Right lobe of liver (tissue), 4 donors: ENCODE measurements at regions not wholly inside any gene's neighbourhood (a gene's known extent, or its start where the extent isn't known, plus 50 kb on each side); places are given as distances from the start of the nearest gene placed in this dataset.

ENCODE experiments used
- POLR2A ChIP-seq: fragments of 450-650 bp; IDR thresholded peaks from one replicate; pipeline ENCODE4 v1.6.1; 2017; ENCODE audit warnings: antibody characterized with exemption, mild to moderate bottlenecking
- TF ChIP-seq, protein P1 (sequence below), 4 donors: fragments of 200-600 bp in 3 of 4; fragments of 450-650 bp in 1 of 4; IDR thresholded peaks; one replicate each; pipeline versions ENCODE4 v1.5.1 to v1.8.0; 2016 to 2022; ENCODE audit warnings: antibody characterized with exemption in 4 of 4, mild to moderate bottlenecking in 2 of 4
- donor health status: DM: no; HTN: no; CAD: no.
- donor health status: DM: no; HTN: no; CAD: no.
- donor health status: DM: no; HTN: yes; CAD: no.

DNA sequence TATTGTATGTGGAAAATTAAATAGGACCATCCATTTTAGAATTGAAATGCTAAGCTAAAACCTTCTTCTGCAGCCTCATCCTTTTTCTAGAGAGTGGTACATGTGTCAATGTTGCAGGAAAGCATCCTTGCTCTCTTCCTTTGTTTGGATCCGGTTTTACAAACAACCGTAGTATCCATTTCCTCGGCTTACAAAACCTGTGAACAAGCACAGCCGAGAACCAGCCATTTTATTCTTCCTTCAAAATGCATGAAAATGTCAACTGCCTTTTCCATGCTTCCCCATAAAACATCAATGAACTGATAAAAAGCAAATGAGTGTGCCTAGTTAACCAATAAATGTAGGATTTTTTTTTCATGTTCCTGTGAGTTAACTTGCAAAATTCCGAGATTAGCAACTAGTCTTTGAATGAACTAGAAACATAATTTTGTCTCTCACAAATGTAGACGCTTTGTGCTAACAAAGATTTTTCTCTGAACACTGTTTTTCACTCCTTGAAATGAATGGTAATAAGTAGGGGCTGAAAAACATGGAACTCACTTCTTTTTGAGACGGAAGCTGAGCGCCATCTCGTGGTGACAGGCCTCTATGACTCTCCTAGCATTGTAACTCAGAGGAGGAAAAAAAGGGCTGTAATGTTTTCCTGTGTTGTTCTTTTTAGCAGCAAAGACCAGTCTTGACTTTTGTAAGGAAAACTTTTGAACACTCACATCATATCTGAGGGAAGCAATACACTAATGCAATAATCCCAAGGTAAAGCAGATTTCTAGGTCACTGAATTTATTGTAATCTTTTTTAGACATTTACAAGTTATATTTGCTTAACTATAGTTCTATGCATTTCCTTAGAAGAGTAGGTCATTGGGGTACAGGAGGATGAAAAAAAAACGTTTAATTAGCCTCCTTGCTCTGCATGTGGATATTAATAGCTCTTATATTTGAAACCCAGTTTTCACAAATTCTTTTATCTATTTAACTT lies 157.4 kb upstream of the FOXG1 start:
- TF ChIP-seq, protein P1, sequence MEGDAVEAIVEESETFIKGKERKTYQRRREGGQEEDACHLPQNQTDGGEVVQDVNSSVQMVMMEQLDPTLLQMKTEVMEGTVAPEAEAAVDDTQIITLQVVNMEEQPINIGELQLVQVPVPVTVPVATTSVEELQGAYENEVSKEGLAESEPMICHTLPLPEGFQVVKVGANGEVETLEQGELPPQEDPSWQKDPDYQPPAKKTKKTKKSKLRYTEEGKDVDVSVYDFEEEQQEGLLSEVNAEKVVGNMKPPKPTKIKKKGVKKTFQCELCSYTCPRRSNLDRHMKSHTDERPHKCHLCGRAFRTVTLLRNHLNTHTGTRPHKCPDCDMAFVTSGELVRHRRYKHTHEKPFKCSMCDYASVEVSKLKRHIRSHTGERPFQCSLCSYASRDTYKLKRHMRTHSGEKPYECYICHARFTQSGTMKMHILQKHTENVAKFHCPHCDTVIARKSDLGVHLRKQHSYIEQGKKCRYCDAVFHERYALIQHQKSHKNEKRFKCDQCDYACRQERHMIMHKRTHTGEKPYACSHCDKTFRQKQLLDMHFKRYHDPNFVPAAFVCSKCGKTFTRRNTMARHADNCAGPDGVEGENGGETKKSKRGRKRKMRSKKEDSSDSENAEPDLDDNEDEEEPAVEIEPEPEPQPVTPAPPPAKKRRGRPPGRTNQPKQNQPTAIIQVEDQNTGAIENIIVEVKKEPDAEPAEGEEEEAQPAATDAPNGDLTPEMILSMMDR (IDR thresholded peaks at IDR 0.05), result peak; percentile 62 to 87 (median 76)
- no peak for TF ChIP-seq POLR2A
